ENCODE measurements at regions not wholly inside any gene's neighbourhood (a gene's known extent, or its start where the extent isn't known, plus 50 kb on each side); places are given as distances from the start of the nearest gene placed in this dataset.

GRCh38 chr5:61800450-61800849, 468.4 kb downstream of the ZSWIM6 start:
- Histone ChIP-seq H3K36me3 (ENCODE audit: control insufficient read depth in 2 of 2, insufficient read depth in 2 of 2, low read length in 2 of 2) (no peaks in the 10 kb centered on the region), H3K9me3 (ENCODE audit: control insufficient read depth in 2 of 2, low read length in 2 of 2) (no peaks in the 10 kb centered on the region), H3K27ac (ENCODE audit: low read depth in 2 of 2, low read length in 2 of 2) (no peak overlapping the region), H3K4me1 (ENCODE audit: control insufficient read depth in 2 of 2, insufficient read depth in 2 of 2, low read length in 2 of 2) (no peaks in the 10 kb centered on the region), H3K4me3 (ENCODE audit: low read length in 2 of 2) (no peak overlapping the region), H3K9ac (ENCODE audit: low read depth in 1 of 2, low read length in 2 of 2) (no peak overlapping the region), H3K27me3 (ENCODE audit: control insufficient read depth in 2 of 2, insufficient read depth in 2 of 2, low read length in 2 of 2) (no peaks in the 10 kb centered on the region)

- H3K4me1 ChIP-seq (ENCODE audit: control insufficient read depth in 2 of 2, insufficient read depth in 2 of 2, low read length in 2 of 2) = no peaks in the 10 kb centered on the region
- H3K36me3 ChIP-seq (ENCODE audit: control insufficient read depth in 2 of 2, insufficient read depth in 2 of 2, low read length in 2 of 2) = no peaks in the 10 kb centered on the region
- H3K4me3 ChIP-seq (ENCODE audit: low read length in 2 of 2) = no peak overlapping the region
- no peaks in the 10 kb centered on the region for H3K27me3 ChIP-seq (ENCODE audit: control insufficient read depth in 2 of 2, insufficient read depth in 2 of 2, low read length in 2 of 2)
- H3K9ac ChIP-seq (ENCODE audit: low read depth in 1 of 2, low read length in 2 of 2) = no peak overlapping the region
- no peak overlapping the region for H3K27ac ChIP-seq (ENCODE audit: low read depth in 2 of 2, low read length in 2 of 2)
- H3K9me3 ChIP-seq (ENCODE audit: control insufficient read depth in 2 of 2, low read length in 2 of 2) = no peaks in the 10 kb centered on the region
Measured at GRCh38 chr5:61801174-61801573, 469.1 kb downstream of the ZSWIM6 start.

- Histone ChIP-seq H3K27ac (ENCODE audit: low read depth in 2 of 2, low read length in 2 of 2) (no peak overlapping the region), H3K9me3 (ENCODE audit: control insufficient read depth in 2 of 2, low read length in 2 of 2) (no peaks in the 10 kb centered on the region), H3K9ac (ENCODE audit: low read depth in 1 of 2, low read length in 2 of 2) (no peak overlapping the region), H3K4me1 (ENCODE audit: control insufficient read depth in 2 of 2, insufficient read depth in 2 of 2, low read length in 2 of 2) (no peaks in the 10 kb centered on the region), H3K36me3 (ENCODE audit: control insufficient read depth in 2 of 2, insufficient read depth in 2 of 2, low read length in 2 of 2) (no peaks in the 10 kb centered on the region), H3K27me3 (ENCODE audit: control insufficient read depth in 2 of 2, insufficient read depth in 2 of 2, low read length in 2 of 2) (no peaks in the 10 kb centered on the region), H3K4me3 (ENCODE audit: low read length in 2 of 2) (no peak overlapping the region)
Measured at GRCh38 chr5:61802456-61802855, 470.4 kb downstream of the ZSWIM6 start.

- no peak overlapping the region for H3K4me3 ChIP-seq (ENCODE audit: low read length in 2 of 2)
- no peaks in the 10 kb centered on the region for H3K9me3 ChIP-seq (ENCODE audit: control insufficient read depth in 2 of 2, low read length in 2 of 2)
- no peaks in the 10 kb centered on the region for H3K36me3 ChIP-seq (ENCODE audit: control insufficient read depth in 2 of 2, insufficient read depth in 2 of 2, low read length in 2 of 2)
Measured at GRCh38 chr5:61805101-61805500, 473.0 kb downstream of the ZSWIM6 start.

GRCh38 chr5:61806491-61807020, 474.5 kb downstream of the ZSWIM6 start:
- Histone ChIP-seq H3K36me3 (ENCODE audit: control insufficient read depth in 2 of 2, insufficient read depth in 2 of 2, low read length in 2 of 2) (no peaks in the 10 kb centered on the region), H3K9me3 (ENCODE audit: control insufficient read depth in 2 of 2, low read length in 2 of 2) (no peaks in the 10 kb centered on the region), H3K4me3 (ENCODE audit: low read length in 2 of 2) (no peak overlapping the region), H3K4me1 (ENCODE audit: control insufficient read depth in 2 of 2, insufficient read depth in 2 of 2, low read length in 2 of 2) (no peaks in the 10 kb centered on the region), H3K9ac (ENCODE audit: low read depth in 1 of 2, low read length in 2 of 2) (no peak overlapping the region), H3K27me3 (ENCODE audit: control insufficient read depth in 2 of 2, insufficient read depth in 2 of 2, low read length in 2 of 2) (peaks cover 0 to 1% of the 10 kb centered on the region in 2 donors), H3K27ac (ENCODE audit: low read depth in 2 of 2, low read length in 2 of 2) (no peak overlapping the region)

More at GRCh38 chr5:61805101-61805500, 473.0 kb downstream of the ZSWIM6 start:
- Histone ChIP-seq H3K4me1 (ENCODE audit: control insufficient read depth in 2 of 2, insufficient read depth in 2 of 2, low read length in 2 of 2) (no peaks in the 10 kb centered on the region), H3K27ac (ENCODE audit: low read depth in 2 of 2, low read length in 2 of 2) (no peak overlapping the region), H3K27me3 (ENCODE audit: control insufficient read depth in 2 of 2, insufficient read depth in 2 of 2, low read length in 2 of 2) (no peaks in the 10 kb centered on the region), H3K9ac (ENCODE audit: low read depth in 1 of 2, low read length in 2 of 2) (no peak overlapping the region)

GRCh38 chr5:61808091-61808490, 476.0 kb downstream of the ZSWIM6 start:
- no peaks in the 10 kb centered on the region for H3K9me3 ChIP-seq (ENCODE audit: control insufficient read depth in 2 of 2, low read length in 2 of 2)
- no peak overlapping the region for H3K9ac ChIP-seq (ENCODE audit: low read depth in 1 of 2, low read length in 2 of 2)
- H3K27ac ChIP-seq (ENCODE audit: low read depth in 2 of 2, low read length in 2 of 2) = no peak overlapping the region
- no peaks in the 10 kb centered on the region for H3K36me3 ChIP-seq (ENCODE audit: control insufficient read depth in 2 of 2, insufficient read depth in 2 of 2, low read length in 2 of 2)
- peaks cover 0 to 2% of the 10 kb centered on the region in 2 donors for H3K27me3 ChIP-seq (ENCODE audit: control insufficient read depth in 2 of 2, insufficient read depth in 2 of 2, low read length in 2 of 2)
- no peak overlapping the region for H3K4me3 ChIP-seq (ENCODE audit: low read length in 2 of 2)
- no peaks in the 10 kb centered on the region for H3K4me1 ChIP-seq (ENCODE audit: control insufficient read depth in 2 of 2, insufficient read depth in 2 of 2, low read length in 2 of 2)

- Histone ChIP-seq H3K4me1 (ENCODE audit: control insufficient read depth in 2 of 2, insufficient read depth in 2 of 2, low read length in 2 of 2) (no peaks in the 10 kb centered on the region), H3K27me3 (ENCODE audit: control insufficient read depth in 2 of 2, insufficient read depth in 2 of 2, low read length in 2 of 2) (peaks cover 0 to 2% of the 10 kb centered on the region in 2 donors), H3K9ac (ENCODE audit: low read depth in 1 of 2, low read length in 2 of 2) (no peak overlapping the region), H3K9me3 (ENCODE audit: control insufficient read depth in 2 of 2, low read length in 2 of 2) (no peaks in the 10 kb centered on the region), H3K4me3 (ENCODE audit: low read length in 2 of 2) (no peak overlapping the region), H3K36me3 (ENCODE audit: control insufficient read depth in 2 of 2, insufficient read depth in 2 of 2, low read length in 2 of 2) (no peaks in the 10 kb centered on the region), H3K27ac (ENCODE audit: low read depth in 2 of 2, low read length in 2 of 2) (no peak overlapping the region)
Measured at GRCh38 chr5:61808909-61809308, 476.9 kb downstream of the ZSWIM6 start.

- Histone ChIP-seq H3K4me1 (ENCODE audit: control insufficient read depth in 2 of 2, insufficient read depth in 2 of 2, low read length in 2 of 2) (no peaks in the 10 kb centered on the region), H3K4me3 (ENCODE audit: low read length in 2 of 2) (no peak overlapping the region), H3K27me3 (ENCODE audit: control insufficient read depth in 2 of 2, insufficient read depth in 2 of 2, low read length in 2 of 2) (peaks cover 0 to 2% of the 10 kb centered on the region in 2 donors)
Measured at GRCh38 chr5:61809651-61810050, 477.6 kb downstream of the ZSWIM6 start.

GRCh38 chr5:61811052-61811451, 479.0 kb downstream of the ZSWIM6 start:
- no peak overlapping the region for H3K27ac ChIP-seq (ENCODE audit: low read depth in 2 of 2, low read length in 2 of 2)
- peaks cover 0 to 2% of the 10 kb centered on the region in 2 donors for H3K27me3 ChIP-seq (ENCODE audit: control insufficient read depth in 2 of 2, insufficient read depth in 2 of 2, low read length in 2 of 2)
- H3K9ac ChIP-seq (ENCODE audit: low read depth in 1 of 2, low read length in 2 of 2) = no peak overlapping the region
- H3K9me3 ChIP-seq (ENCODE audit: control insufficient read depth in 2 of 2, low read length in 2 of 2) = no peaks in the 10 kb centered on the region
- H3K36me3 ChIP-seq (ENCODE audit: control insufficient read depth in 2 of 2, insufficient read depth in 2 of 2, low read length in 2 of 2) = no peaks in the 10 kb centered on the region
- H3K4me3 ChIP-seq (ENCODE audit: low read length in 2 of 2) = no peak overlapping the region
- H3K4me1 ChIP-seq (ENCODE audit: control insufficient read depth in 2 of 2, insufficient read depth in 2 of 2, low read length in 2 of 2) = no peaks in the 10 kb centered on the region

More at GRCh38 chr5:61809651-61810050, 477.6 kb downstream of the ZSWIM6 start:
- Histone ChIP-seq H3K27ac (ENCODE audit: low read depth in 2 of 2, low read length in 2 of 2) (no peak overlapping the region), H3K9ac (ENCODE audit: low read depth in 1 of 2, low read length in 2 of 2) (no peak overlapping the region), H3K9me3 (ENCODE audit: control insufficient read depth in 2 of 2, low read length in 2 of 2) (no peaks in the 10 kb centered on the region), H3K36me3 (ENCODE audit: control insufficient read depth in 2 of 2, insufficient read depth in 2 of 2, low read length in 2 of 2) (no peaks in the 10 kb centered on the region)

GRCh38 chr5:61813361-61813760, 481.3 kb downstream of the ZSWIM6 start:
- Histone ChIP-seq H3K4me1 (ENCODE audit: control insufficient read depth in 2 of 2, insufficient read depth in 2 of 2, low read length in 2 of 2) (no peaks in the 10 kb centered on the region), H3K27ac (ENCODE audit: low read depth in 2 of 2, low read length in 2 of 2) (no peak overlapping the region), H3K36me3 (ENCODE audit: control insufficient read depth in 2 of 2, insufficient read depth in 2 of 2, low read length in 2 of 2) (no peaks in the 10 kb centered on the region), H3K27me3 (ENCODE audit: control insufficient read depth in 2 of 2, insufficient read depth in 2 of 2, low read length in 2 of 2) (peaks cover 0 to 2% of the 10 kb centered on the region in 2 donors), H3K9ac (ENCODE audit: low read depth in 1 of 2, low read length in 2 of 2) (no peak overlapping the region), H3K4me3 (ENCODE audit: low read length in 2 of 2) (no peak overlapping the region), H3K9me3 (ENCODE audit: control insufficient read depth in 2 of 2, low read length in 2 of 2) (no peaks in the 10 kb centered on the region)

GRCh38 chr5:61815339-61815738, 483.3 kb downstream of the ZSWIM6 start:
- no peak overlapping the region for H3K4me3 ChIP-seq (ENCODE audit: low read length in 2 of 2)
- H3K9me3 ChIP-seq (ENCODE audit: control insufficient read depth in 2 of 2, low read length in 2 of 2) = no peaks in the 10 kb centered on the region
- H3K27me3 ChIP-seq (ENCODE audit: control insufficient read depth in 2 of 2, insufficient read depth in 2 of 2, low read length in 2 of 2) = peaks cover 0 to 2% of the 10 kb centered on the region in 2 donors
- H3K27ac ChIP-seq (ENCODE audit: low read depth in 2 of 2, low read length in 2 of 2) = no peak overlapping the region
- H3K4me1 ChIP-seq (ENCODE audit: control insufficient read depth in 2 of 2, insufficient read depth in 2 of 2, low read length in 2 of 2) = no peaks in the 10 kb centered on the region
- no peaks in the 10 kb centered on the region for H3K36me3 ChIP-seq (ENCODE audit: control insufficient read depth in 2 of 2, insufficient read depth in 2 of 2, low read length in 2 of 2)
- no peak overlapping the region for H3K9ac ChIP-seq (ENCODE audit: low read depth in 1 of 2, low read length in 2 of 2)
